Activated CD4-positive, alpha-beta T cell treated with anti-CD3 and anti-CD28 coated beads, Interleukin-2, Interleukin-4, amounts not matched to agents 100 ng/mL and 50 ng/mL, durations not matched to agents 16 hours and 8 hours (primary cell): ENCODE measurements at regions not wholly inside any gene's neighbourhood (a gene's known extent, or its start where the extent isn't known, plus 50 kb on each side); places are given as distances from the start of the nearest gene placed in this dataset.
"Not testable (repeated sequence)": the region's sequence is repeated elsewhere in the genome, so short reads cannot be mapped to it uniquely, and the experiment has no call there.

Experiments used
- DNase-seq: peaks from one replicate; pipeline ENCODE4 v3.0.0-alpha.2; 2020; ENCODE audit warnings: low spot score

GRCh38 chr1:242629396-242629795, 104.9 kb upstream of the PLD5 start:
- no peak for DNase-seq

- no peak for DNase-seq
Observed at GRCh38 chr1:242623756-242624155, 99.3 kb upstream of the PLD5 start.

- DNase-seq, result no peak
Observed at GRCh38 chr1:242623119-242623518, 98.6 kb upstream of the PLD5 start.

- DNase-seq, result no peak
Observed at GRCh38 chr1:242613266-242613815, 88.8 kb upstream of the PLD5 start.

- DNase-seq, result no peak
Observed at GRCh38 chr1:242610209-242610608, 85.7 kb upstream of the PLD5 start.

GRCh38 chr1:242605521-242605920, 81.0 kb upstream of the PLD5 start:
- DNase-seq, result no peak

- no peak for DNase-seq
Observed at GRCh38 chr1:242602001-242602400, 77.5 kb upstream of the PLD5 start.

GRCh38 chr1:242593756-242594155, 69.3 kb upstream of the PLD5 start:
- not testable (repeated sequence) for DNase-seq

GRCh38 chr1:242586360-242586680, 61.8 kb upstream of the PLD5 start:
- DNase-seq, result no peak

GRCh38 chr1:242585616-242586359, 61.3 kb upstream of the PLD5 start:
- DNase-seq, result no peak

- no peak for DNase-seq
Observed at GRCh38 chr1:242582669-242583068, 58.2 kb upstream of the PLD5 start.

GRCh38 chr1:242579528-242580235, 55.2 kb upstream of the PLD5 start:
- DNase-seq, result no peak
